ENCODE measurements at regions not wholly inside any gene's neighbourhood (a gene's known extent, or its start where the extent isn't known, plus 50 kb on each side); places are given as distances from the start of the nearest gene placed in this dataset.

- Histone ChIP-seq H3K4me2 (ENCODE audit: unreplicated experiment) (no peak overlapping the region), H3K36me3 (ENCODE audit: low read depth) (no peaks in the 10 kb centered on the region), H2AFZ (no peak overlapping the region), H3K79me2 (ENCODE audit: insufficient read depth) (no peaks in the 10 kb centered on the region), H4K20me1 (ENCODE audit: insufficient read depth) (no peaks in the 10 kb centered on the region), H3K4me3 (no peak overlapping the region), H3K9ac (no peak overlapping the region), H3K27me3 (replicated peaks; ENCODE audit: insufficient read depth) (no peaks in the 10 kb centered on the region), H3K27ac (no peak overlapping the region), H3K9me2 (ENCODE audit: insufficient read depth) (no peaks in the 10 kb centered on the region), H3F3A (ENCODE audit: insufficient read depth) (no peaks in the 10 kb centered on the region), H3K9me3 (ENCODE audit: low read depth) (no peaks in the 10 kb centered on the region), H3K4me1 (ENCODE audit: insufficient read depth) (no peaks in the 10 kb centered on the region)
- WGBS, 2 experiments (ENCODE audit: low coverage in 1 of 2, low lambda C conversion rate in 2 of 2, missing lambda C conversion rate in 2 of 2) = 54 to 57% methylated on average over 2 of the region's 2 CpGs
- TF ChIP-seq EZH2phosphoT487 (IDR thresholded peaks at IDR 0.05; ENCODE audit: insufficient read depth, low read depth) = no peak
- no peak for TF ChIP-seq EZH2 (IDR thresholded peaks at IDR 0.05; ENCODE audit: insufficient read depth, poor library complexity, severe bottlenecking)
- no peak for DNase-seq
- in situ Hi-C loops (cut with MboI) = no loop called here
Measured at GRCh38 chr13:97160421-97160820, 61.7 kb upstream of the MBNL2 start.

- TF ChIP-seq EZH2 (IDR thresholded peaks at IDR 0.05; ENCODE audit: insufficient read depth, poor library complexity, severe bottlenecking) = no peak
- TF ChIP-seq EZH2phosphoT487 (IDR thresholded peaks at IDR 0.05; ENCODE audit: insufficient read depth, low read depth) = no peak
- Histone ChIP-seq H3K9me3 (ENCODE audit: low read depth) (no peaks in the 10 kb centered on the region), H3K4me3 (no peak overlapping the region), H4K20me1 (ENCODE audit: insufficient read depth) (no peaks in the 10 kb centered on the region), H2AFZ (no peak overlapping the region), H3K4me2 (ENCODE audit: unreplicated experiment) (no peak overlapping the region), H3K36me3 (ENCODE audit: low read depth) (no peaks in the 10 kb centered on the region), H3K27ac (no peak overlapping the region), H3K9ac (no peak overlapping the region), H3F3A (ENCODE audit: insufficient read depth) (no peaks in the 10 kb centered on the region), H3K9me2 (ENCODE audit: insufficient read depth) (no peaks in the 10 kb centered on the region), H3K27me3 (replicated peaks; ENCODE audit: insufficient read depth) (no peaks in the 10 kb centered on the region), H3K79me2 (ENCODE audit: insufficient read depth) (no peaks in the 10 kb centered on the region), H3K4me1 (ENCODE audit: insufficient read depth) (no peaks in the 10 kb centered on the region)
- no peak for DNase-seq
- in situ Hi-C loops (cut with MboI) = no loop called here
- WGBS, 2 experiments (ENCODE audit: low coverage in 1 of 2, low lambda C conversion rate in 2 of 2, missing lambda C conversion rate in 2 of 2) = 64 to 66% methylated on average over 5 of the region's 5 CpGs
Measured at GRCh38 chr13:97161582-97162231, 60.4 kb upstream of the MBNL2 start.

- Histone ChIP-seq H3K36me3 (ENCODE audit: low read depth) (no peaks in the 10 kb centered on the region), H3K79me2 (ENCODE audit: insufficient read depth) (no peaks in the 10 kb centered on the region), H4K20me1 (ENCODE audit: insufficient read depth) (no peaks in the 10 kb centered on the region), H3F3A (ENCODE audit: insufficient read depth) (no peaks in the 10 kb centered on the region), H3K4me3 (no peak overlapping the region), H2AFZ (no peak overlapping the region), H3K4me1 (ENCODE audit: insufficient read depth) (no peaks in the 10 kb centered on the region), H3K9me3 (ENCODE audit: low read depth) (no peaks in the 10 kb centered on the region), H3K9me2 (ENCODE audit: insufficient read depth) (no peaks in the 10 kb centered on the region), H3K27ac (no peak overlapping the region), H3K27me3 (replicated peaks; ENCODE audit: insufficient read depth) (no peaks in the 10 kb centered on the region; the same call in 1 of the 2 replicates), H3K4me2 (ENCODE audit: unreplicated experiment) (no peak overlapping the region), H3K9ac (no peak overlapping the region)
- WGBS, 2 experiments (ENCODE audit: low coverage in 1 of 2, low lambda C conversion rate in 2 of 2, missing lambda C conversion rate in 2 of 2) = 89 to 96% methylated on average over 2 of the region's 2 CpGs
- in situ Hi-C loops (cut with MboI) = no loop called here
- TF ChIP-seq EZH2phosphoT487 (IDR thresholded peaks at IDR 0.05; ENCODE audit: insufficient read depth, low read depth) (no peak), EZH2 (IDR thresholded peaks at IDR 0.05; ENCODE audit: insufficient read depth, poor library complexity, severe bottlenecking) (no peak)
- DNase-seq = no peak
Measured at GRCh38 chr13:97165502-97166425, 56.4 kb upstream of the MBNL2 start.

- in situ Hi-C loops (cut with MboI) = no loop called here
- no peaks in the 10 kb centered on the region; the same call in 1 of the 2 replicates for H3K27me3 ChIP-seq (replicated peaks; ENCODE audit: insufficient read depth)
- H3K9me2 ChIP-seq (ENCODE audit: insufficient read depth) = no peaks in the 10 kb centered on the region
- no peak overlapping the region for H3K4me3 ChIP-seq
- H3K9ac ChIP-seq = no peak overlapping the region
- H4K20me1 ChIP-seq (ENCODE audit: insufficient read depth) = no peaks in the 10 kb centered on the region
- H3K27ac ChIP-seq = no peak overlapping the region
- no peak for DNase-seq
- H3K36me3 ChIP-seq (ENCODE audit: low read depth) = no peaks in the 10 kb centered on the region
- H3K4me2 ChIP-seq (ENCODE audit: unreplicated experiment) = no peak overlapping the region
- TF ChIP-seq EZH2phosphoT487 (IDR thresholded peaks at IDR 0.05; ENCODE audit: insufficient read depth, low read depth) = no peak
- TF ChIP-seq EZH2 (IDR thresholded peaks at IDR 0.05; ENCODE audit: insufficient read depth, poor library complexity, severe bottlenecking) = no peak
- no peak overlapping the region for H2AFZ ChIP-seq
- no peaks in the 10 kb centered on the region for H3K4me1 ChIP-seq (ENCODE audit: insufficient read depth)
- no peaks in the 10 kb centered on the region for H3K9me3 ChIP-seq (ENCODE audit: low read depth)
- no peaks in the 10 kb centered on the region for H3K79me2 ChIP-seq (ENCODE audit: insufficient read depth)
- WGBS, 2 experiments (ENCODE audit: low coverage in 1 of 2, low lambda C conversion rate in 2 of 2, missing lambda C conversion rate in 2 of 2) = 58 to 60% methylated on average over 2 of the region's 2 CpGs
- H3F3A ChIP-seq (ENCODE audit: insufficient read depth) = no peaks in the 10 kb centered on the region
Measured at GRCh38 chr13:97171136-97171535, 51.0 kb upstream of the MBNL2 start.

Measured in GM23248 (cell line).